OCI-LY1 (cell line): ENCODE measurements at regions not wholly inside any gene's neighbourhood (a gene's known extent, or its start where the extent isn't known, plus 50 kb on each side); places are given as distances from the start of the nearest gene placed in this dataset.

ENCODE experiments used
- H2AFZ ChIP-seq: fragments of 200-600 bp; sonication (generic), shearing (Covaris generic); 2 replicates; pipeline ENCODE4 v1.6.0; 2014; ENCODE audit warnings: antibody characterized with exemption, mild to moderate bottlenecking, low read length
- H3F3A ChIP-seq: fragments of 200-600 bp; sonication (generic), shearing (Covaris generic); 2 replicates; pipeline ENCODE4 v1.6.0; 2014; ENCODE audit warnings: mild to moderate bottlenecking, antibody characterized with exemption, low read length, moderate library complexity; ENCODE audit not compliant: insufficient read depth
- H3K27ac ChIP-seq: fragments of 200-600 bp; sonication (generic); 2 replicates; pipeline ENCODE4 v1.5.1; 2014; ENCODE audit warnings: low read length, mixed run types, mild to moderate bottlenecking, low read depth; ENCODE audit not compliant: poor library complexity, severe bottlenecking
- H3K27me3 ChIP-seq: fragments of 200-600 bp; sonication (generic); 2 replicates; pipeline ENCODE4 v1.6.0; 2014; ENCODE audit warnings: antibody characterized with exemption, mild to moderate bottlenecking, low read length, moderate library complexity; ENCODE audit not compliant: insufficient read depth
- H3K36me3 ChIP-seq: fragments of 200-600 bp; sonication (generic); 2 replicates; pipeline ENCODE4 v1.6.1; 2014; ENCODE audit warnings: mild to moderate bottlenecking, antibody characterized with exemption, low read length, moderate library complexity, mixed read lengths; ENCODE audit not compliant: insufficient read depth
- H3K4me1 ChIP-seq: fragments of 200-600 bp; sonication (generic); 2 replicates; pipeline ENCODE4 v1.5.1; 2014; ENCODE audit warnings: mild to moderate bottlenecking, low read length, moderate library complexity; ENCODE audit not compliant: insufficient read depth, severe bottlenecking
- H3K4me2 ChIP-seq: fragments of 200-600 bp; sonication (generic), shearing (Covaris generic); 2 replicates; pipeline ENCODE4 v1.6.1; 2014; ENCODE audit warnings: low read length
- H3K4me3 ChIP-seq: fragments of 200-600 bp; sonication (generic); 2 replicates; pipeline ENCODE4 v1.5.1; 2014; ENCODE audit warnings: low read length, low read depth, mild to moderate bottlenecking, mixed read lengths; ENCODE audit not compliant: poor library complexity, severe bottlenecking
- H3K79me2 ChIP-seq: fragments of 200-600 bp; shearing (Covaris generic); 2 replicates; pipeline ENCODE4 v1.6.1; 2016; ENCODE audit warnings: mixed run types, low read length, mixed read lengths; ENCODE audit not compliant: insufficient read depth
- H3K9ac ChIP-seq: fragments of 200-600 bp; sonication (generic), shearing (Covaris generic); 2 replicates; pipeline ENCODE4 v1.6.1; 2014; ENCODE audit warnings: mild to moderate bottlenecking, low read length, mixed read lengths
- H3K9me2 ChIP-seq: fragments of 200-600 bp; sonication (generic), shearing (Covaris generic); 2 replicates; pipeline ENCODE4 v1.6.1; 2014; ENCODE audit warnings: low read depth, mild to moderate bottlenecking, low read length, mixed read lengths
- H3K9me3 ChIP-seq: fragments of 200-600 bp; shearing (Covaris generic); 2 replicates; pipeline ENCODE4 v1.6.1; 2014; ENCODE audit warnings: low read length, mixed read lengths
- H4K20me1 ChIP-seq: fragments of 200-600 bp; sonication (generic), shearing (Covaris generic); 2 replicates; pipeline ENCODE4 v1.6.0; 2016; ENCODE audit warnings: mild to moderate bottlenecking, low read length; ENCODE audit not compliant: insufficient read depth
- EZH2 ChIP-seq: fragments of 200-600 bp; sonication (generic), shearing (Covaris generic); IDR thresholded peaks from 2 replicates; pipeline ENCODE4 v1.8.0; 2017; ENCODE audit warnings: borderline replicate concordance, mixed run types, mild to moderate bottlenecking, antibody characterized with exemption, low read length, moderate library complexity, mixed read lengths
- TF ChIP-seq, protein P1 (sequence below): fragments of 200-600 bp; sonication (generic), shearing (Covaris generic); IDR thresholded peaks from 2 replicates; pipeline ENCODE4 v1.5.1; 2017; ENCODE audit warnings: mild to moderate bottlenecking, antibody characterized with exemption, low read length, moderate library complexity, mixed read lengths

DNA sequence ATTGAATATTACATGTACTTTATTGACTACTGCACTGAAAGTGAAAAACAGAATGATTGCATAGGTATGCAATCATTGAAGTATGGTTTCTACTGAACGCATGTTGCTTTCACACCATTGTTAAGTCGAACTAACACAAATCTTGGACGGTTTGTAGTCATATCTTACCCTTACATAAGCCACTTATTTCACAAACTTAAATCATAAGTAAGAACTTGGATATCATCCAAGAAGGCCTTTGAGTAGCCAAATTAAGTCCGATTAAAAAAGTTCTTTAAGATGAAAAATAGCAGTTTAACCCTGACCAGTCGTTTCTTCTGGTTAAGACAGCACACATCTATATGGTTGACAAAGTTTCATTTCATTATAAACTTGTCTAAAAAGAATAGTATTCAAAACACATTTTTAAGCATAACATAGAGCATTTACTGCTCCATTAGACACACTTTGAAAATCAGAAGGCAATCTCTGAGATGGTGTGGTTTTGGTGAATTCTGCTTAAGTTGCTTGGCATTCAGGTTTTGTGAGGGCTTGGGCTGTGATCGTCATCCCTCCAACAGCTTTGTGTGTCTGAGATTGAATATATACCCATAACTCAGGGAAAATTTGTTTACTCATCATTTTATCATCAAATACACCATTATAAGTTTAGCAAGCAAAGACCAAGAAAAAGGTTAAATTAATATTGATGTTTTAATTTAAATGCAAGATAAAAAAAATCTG is 92.2 kb downstream of the NFKBIZ start:
- Histone ChIP-seq H3F3A (no peaks in the 10 kb centered on the region), H3K4me3 (no peak overlapping the region), H3K9me2 (no peaks in the 10 kb centered on the region), H2AFZ (no peak overlapping the region), H3K36me3 (no peaks in the 10 kb centered on the region), H3K9ac (no peak overlapping the region), H3K9me3 (no peaks in the 10 kb centered on the region), H3K27me3 (no peaks in the 10 kb centered on the region), H4K20me1 (no peaks in the 10 kb centered on the region), H3K4me1 (peaks cover 52% of the 10 kb centered on the region), H3K27ac (no peak overlapping the region), H3K4me2 (no peak overlapping the region), H3K79me2 (no peaks in the 10 kb centered on the region)
- no peak for TF ChIP-seq EZH2
- TF ChIP-seq, protein P1, sequence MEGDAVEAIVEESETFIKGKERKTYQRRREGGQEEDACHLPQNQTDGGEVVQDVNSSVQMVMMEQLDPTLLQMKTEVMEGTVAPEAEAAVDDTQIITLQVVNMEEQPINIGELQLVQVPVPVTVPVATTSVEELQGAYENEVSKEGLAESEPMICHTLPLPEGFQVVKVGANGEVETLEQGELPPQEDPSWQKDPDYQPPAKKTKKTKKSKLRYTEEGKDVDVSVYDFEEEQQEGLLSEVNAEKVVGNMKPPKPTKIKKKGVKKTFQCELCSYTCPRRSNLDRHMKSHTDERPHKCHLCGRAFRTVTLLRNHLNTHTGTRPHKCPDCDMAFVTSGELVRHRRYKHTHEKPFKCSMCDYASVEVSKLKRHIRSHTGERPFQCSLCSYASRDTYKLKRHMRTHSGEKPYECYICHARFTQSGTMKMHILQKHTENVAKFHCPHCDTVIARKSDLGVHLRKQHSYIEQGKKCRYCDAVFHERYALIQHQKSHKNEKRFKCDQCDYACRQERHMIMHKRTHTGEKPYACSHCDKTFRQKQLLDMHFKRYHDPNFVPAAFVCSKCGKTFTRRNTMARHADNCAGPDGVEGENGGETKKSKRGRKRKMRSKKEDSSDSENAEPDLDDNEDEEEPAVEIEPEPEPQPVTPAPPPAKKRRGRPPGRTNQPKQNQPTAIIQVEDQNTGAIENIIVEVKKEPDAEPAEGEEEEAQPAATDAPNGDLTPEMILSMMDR, result no peak

GRCh38 chr3:101942356-101942755 is 93.0 kb downstream of the NFKBIZ start:
- no peaks in the 10 kb centered on the region for H3K9me3 ChIP-seq
- no peaks in the 10 kb centered on the region for H3K9me2 ChIP-seq
- H3K27me3 ChIP-seq, result no peaks in the 10 kb centered on the region
- no peak overlapping the region for H3K4me2 ChIP-seq
- H2AFZ ChIP-seq, result no peak overlapping the region
- H3K4me1 ChIP-seq, result peaks cover 44% of the 10 kb centered on the region
- no peaks in the 10 kb centered on the region for H3F3A ChIP-seq
- H4K20me1 ChIP-seq, result no peaks in the 10 kb centered on the region
- H3K4me3 ChIP-seq, result no peak overlapping the region
- H3K9ac ChIP-seq, result no peak overlapping the region
- no peaks in the 10 kb centered on the region for H3K36me3 ChIP-seq
- TF ChIP-seq EZH2, result no peak
- TF ChIP-seq, protein P1, result no peak
- H3K27ac ChIP-seq, result no peak overlapping the region
- no peaks in the 10 kb centered on the region for H3K79me2 ChIP-seq

DNA sequence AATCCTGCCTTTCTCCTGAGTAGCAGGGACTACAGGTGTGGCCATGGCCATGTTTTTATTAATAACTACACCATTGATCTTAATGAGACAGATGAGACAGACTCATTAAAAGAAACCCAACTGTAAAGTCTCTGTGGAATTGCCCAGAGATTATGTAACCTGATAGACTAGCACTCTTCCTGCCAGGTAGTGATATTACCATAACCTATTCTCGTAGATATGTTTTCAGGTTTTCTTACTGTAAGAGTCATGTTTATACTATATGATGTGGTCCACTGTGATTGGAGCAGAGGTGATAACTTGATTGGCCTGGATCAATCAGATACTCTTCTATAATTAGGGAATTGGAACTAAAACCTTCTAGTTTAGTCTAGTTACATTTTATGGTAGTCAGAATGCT is 93.7 kb downstream of the NFKBIZ start:
- Histone ChIP-seq H3K9ac (no peak overlapping the region), H3K9me3 (no peaks in the 10 kb centered on the region), H3K4me1 (peaks cover 37% of the 10 kb centered on the region), H3K4me2 (no peak overlapping the region), H3K4me3 (no peak overlapping the region), H3K9me2 (no peaks in the 10 kb centered on the region), H3K79me2 (no peaks in the 10 kb centered on the region), H4K20me1 (no peaks in the 10 kb centered on the region), H3K27ac (no peak overlapping the region), H3K27me3 (no peaks in the 10 kb centered on the region), H3K36me3 (no peaks in the 10 kb centered on the region), H2AFZ (no peak overlapping the region), H3F3A (no peaks in the 10 kb centered on the region)
- no peak for TF ChIP-seq EZH2
- TF ChIP-seq, protein P1, result no peak
